Adrenal gland (tissue), 5 donors: ENCODE measurements at regions not wholly inside any gene's neighbourhood (a gene's known extent, or its start where the extent isn't known, plus 50 kb on each side); places are given as distances from the start of the nearest gene placed in this dataset.
"Not testable (repeated sequence)": the region's sequence is repeated elsewhere in the genome, so short reads cannot be mapped to it uniquely, and the experiment has no call there.

ENCODE experiments used
- POLR2A ChIP-seq, 2 donors: fragments of 450-650 bp; IDR thresholded peaks; one replicate each; pipeline ENCODE4 v1.6.1; 2017; ENCODE audit warnings: antibody characterized with exemption in 2 of 2, mild to moderate bottlenecking in 2 of 2, moderate library complexity in 1 of 2
- TF ChIP-seq, protein P1 (sequence below), 6 experiments: fragments of 450-650 bp in 4 of 6; fragments of 200-600 bp in 2 of 6; sonication (generic) in 1 of 6; IDR thresholded peaks; 1 replicate in 5 of 6; 2 replicates in 1 of 6; pipeline versions ENCODE4 v1.5.1 to v1.8.0; 2016 to 2021; ENCODE audit warnings: antibody characterized with exemption in 6 of 6, mild to moderate bottlenecking in 2 of 6, moderate library complexity in 1 of 6
- donor health status: DM: no; HTN: no; CAD: no.

DNA sequence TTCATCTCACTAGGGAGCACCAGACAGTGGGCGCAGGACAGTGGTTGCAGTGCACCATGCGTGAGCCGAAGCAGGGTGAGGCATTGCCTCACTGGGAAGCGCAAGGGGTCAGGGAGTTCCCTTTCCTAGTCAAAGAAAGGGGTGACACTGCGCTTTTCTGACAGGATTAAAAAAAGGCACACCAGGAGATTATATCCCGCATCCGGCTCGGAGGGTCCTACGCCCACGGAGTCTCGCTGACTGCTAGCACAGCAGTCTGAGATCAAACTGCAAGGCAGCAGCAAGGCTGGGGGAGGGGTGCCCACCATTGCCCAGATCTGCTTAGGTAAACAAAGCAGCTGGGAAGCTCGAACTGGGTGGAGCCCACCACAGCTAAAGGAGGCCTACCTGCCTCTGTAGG, 1416.7 kb upstream of the C9orf72 start:
- TF ChIP-seq, protein P1, sequence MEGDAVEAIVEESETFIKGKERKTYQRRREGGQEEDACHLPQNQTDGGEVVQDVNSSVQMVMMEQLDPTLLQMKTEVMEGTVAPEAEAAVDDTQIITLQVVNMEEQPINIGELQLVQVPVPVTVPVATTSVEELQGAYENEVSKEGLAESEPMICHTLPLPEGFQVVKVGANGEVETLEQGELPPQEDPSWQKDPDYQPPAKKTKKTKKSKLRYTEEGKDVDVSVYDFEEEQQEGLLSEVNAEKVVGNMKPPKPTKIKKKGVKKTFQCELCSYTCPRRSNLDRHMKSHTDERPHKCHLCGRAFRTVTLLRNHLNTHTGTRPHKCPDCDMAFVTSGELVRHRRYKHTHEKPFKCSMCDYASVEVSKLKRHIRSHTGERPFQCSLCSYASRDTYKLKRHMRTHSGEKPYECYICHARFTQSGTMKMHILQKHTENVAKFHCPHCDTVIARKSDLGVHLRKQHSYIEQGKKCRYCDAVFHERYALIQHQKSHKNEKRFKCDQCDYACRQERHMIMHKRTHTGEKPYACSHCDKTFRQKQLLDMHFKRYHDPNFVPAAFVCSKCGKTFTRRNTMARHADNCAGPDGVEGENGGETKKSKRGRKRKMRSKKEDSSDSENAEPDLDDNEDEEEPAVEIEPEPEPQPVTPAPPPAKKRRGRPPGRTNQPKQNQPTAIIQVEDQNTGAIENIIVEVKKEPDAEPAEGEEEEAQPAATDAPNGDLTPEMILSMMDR (IDR thresholded peaks at IDR 0.05) = not testable (repeated sequence)
- not testable (repeated sequence) for TF ChIP-seq POLR2A (IDR thresholded peaks at IDR 0.05)
